ENCODE measurements at regions not wholly inside any gene's neighbourhood (a gene's known extent, or its start where the extent isn't known, plus 50 kb on each side); places are given as distances from the start of the nearest gene placed in this dataset.

GRCh38 chr10:120960725-120961124 lies 109.6 kb downstream of the WDR11 start:
- H3K4me3 ChIP-seq (ENCODE audit: low read length), result no peak overlapping the region

DNA sequence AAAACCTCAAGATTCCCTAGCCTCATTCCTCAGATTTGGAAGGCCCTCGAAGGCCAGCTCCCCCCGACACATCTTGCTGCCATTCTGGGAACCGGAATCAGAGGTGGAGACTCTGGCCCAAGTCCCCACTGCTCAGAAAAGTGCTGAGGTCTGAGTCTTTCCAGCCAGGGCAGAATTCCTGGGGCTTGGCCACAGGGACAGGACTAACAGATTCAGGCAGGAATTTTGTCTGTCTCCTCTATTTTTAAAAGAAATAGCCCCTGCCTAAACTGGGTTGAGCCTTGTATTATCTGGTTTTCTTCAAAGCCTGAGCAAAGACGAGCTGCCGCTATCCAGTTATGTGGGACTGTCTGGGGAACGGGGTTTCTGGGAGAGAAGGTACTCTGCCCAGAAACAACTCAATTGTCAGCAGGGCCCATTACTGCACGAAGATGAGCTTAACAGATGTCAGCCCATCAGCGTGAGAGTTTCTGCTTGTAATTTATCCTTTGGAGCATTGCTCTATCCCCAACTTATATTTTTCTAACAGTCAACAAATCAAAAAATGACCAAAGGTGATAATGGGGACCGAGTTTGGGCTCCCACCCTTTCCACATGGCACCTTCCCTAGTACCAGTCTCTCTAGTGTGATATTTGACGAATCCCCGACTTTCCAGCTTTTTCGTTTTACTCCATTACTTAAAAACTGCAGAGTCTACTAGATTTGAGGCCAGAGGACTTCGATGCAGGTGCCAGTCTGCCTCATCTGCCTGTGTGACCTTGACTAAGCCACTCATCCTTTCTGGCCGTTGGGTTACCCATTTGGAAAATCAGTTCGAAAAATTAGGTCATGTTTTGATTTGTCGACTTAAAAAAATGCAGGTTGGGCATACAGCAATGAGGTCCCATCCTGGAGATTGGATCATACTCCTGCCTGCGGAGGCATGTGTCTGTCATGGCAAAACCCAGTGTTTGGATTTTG lies 110.9 kb downstream of the WDR11 start:
- H3K4me3 ChIP-seq (ENCODE audit: low read length), result no peak overlapping the region

More at GRCh38 chr10:120960725-120961124, 109.6 kb downstream of the WDR11 start:
- no peak for DNase-seq (ENCODE audit: low read depth, low spot score)

GRCh38 chr10:120962756-120963593 lies 111.8 kb downstream of the WDR11 start:
- H3K4me3 ChIP-seq (ENCODE audit: low read length), result no peak overlapping the region
- DNase-seq (ENCODE audit: low read depth, low spot score), result no peak

More for the DNA sequence above, 110.9 kb downstream of the WDR11 start:
- no peak for DNase-seq (ENCODE audit: low read depth, low spot score)

DNA sequence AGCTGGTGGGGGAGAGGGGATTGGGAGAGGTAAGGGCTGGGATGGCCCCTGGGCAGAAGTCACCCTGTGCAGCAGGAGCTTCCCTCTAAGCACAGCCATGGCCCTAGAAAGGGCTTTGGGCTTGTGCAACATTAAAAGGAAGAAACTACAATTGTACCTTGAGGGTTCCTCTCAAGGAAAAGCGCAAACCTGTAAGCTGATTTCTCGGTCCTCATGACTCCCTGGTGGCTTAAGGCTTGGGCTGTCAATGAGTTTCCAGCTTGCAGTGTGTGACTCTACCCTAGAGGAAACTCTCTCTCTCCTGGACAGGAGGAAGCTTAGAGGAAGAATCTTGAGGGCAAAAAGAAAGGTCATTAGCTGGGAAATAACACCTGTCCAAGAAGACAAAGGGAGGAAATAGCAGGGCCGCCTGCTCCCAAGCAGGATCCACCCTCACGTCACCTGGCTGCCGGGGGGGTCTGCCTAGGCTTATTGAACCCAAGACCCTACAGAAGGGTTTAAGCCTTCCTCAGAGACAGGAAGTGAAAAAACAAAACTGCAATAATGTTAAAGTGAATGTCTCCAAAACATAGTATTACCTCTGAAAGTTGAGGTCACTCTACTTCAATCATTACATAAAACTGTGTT lies 112.5 kb downstream of the WDR11 start:
- no peak for DNase-seq (ENCODE audit: low read depth, low spot score)
- no peak overlapping the region for H3K4me3 ChIP-seq (ENCODE audit: low read length)

- H3K4me3 ChIP-seq (ENCODE audit: low read length), result no peak overlapping the region
Measured at GRCh38 chr10:120966657-120967045, 115.5 kb downstream of the WDR11 start.

DNA sequence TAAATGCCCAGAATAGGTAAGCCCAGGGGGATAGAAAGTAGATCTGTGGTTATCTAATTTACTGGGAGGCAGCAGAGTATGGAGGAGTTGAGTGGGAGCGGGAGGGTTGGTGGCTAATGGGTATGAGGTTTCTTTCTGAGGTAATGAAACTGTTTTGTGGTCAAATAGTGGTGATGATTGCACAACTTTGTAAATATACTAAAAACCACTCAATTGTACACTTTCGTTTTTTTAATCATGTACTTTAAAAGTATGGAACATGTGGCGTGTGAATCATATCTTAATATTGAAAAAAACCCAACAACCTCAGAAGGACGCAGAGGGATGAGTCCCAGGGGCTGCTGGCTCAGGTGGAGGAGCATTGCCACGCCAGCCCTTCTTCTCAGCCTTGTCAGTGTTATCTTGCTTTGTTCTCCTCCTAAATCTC lies 118.1 kb downstream of the WDR11 start:
- DNase-seq (ENCODE audit: low read depth, low spot score), result no peak
- H3K4me3 ChIP-seq (ENCODE audit: low read length), result no peak overlapping the region

More at GRCh38 chr10:120966657-120967045, 115.5 kb downstream of the WDR11 start:
- DNase-seq (ENCODE audit: low read depth, low spot score), result no peak

DNA sequence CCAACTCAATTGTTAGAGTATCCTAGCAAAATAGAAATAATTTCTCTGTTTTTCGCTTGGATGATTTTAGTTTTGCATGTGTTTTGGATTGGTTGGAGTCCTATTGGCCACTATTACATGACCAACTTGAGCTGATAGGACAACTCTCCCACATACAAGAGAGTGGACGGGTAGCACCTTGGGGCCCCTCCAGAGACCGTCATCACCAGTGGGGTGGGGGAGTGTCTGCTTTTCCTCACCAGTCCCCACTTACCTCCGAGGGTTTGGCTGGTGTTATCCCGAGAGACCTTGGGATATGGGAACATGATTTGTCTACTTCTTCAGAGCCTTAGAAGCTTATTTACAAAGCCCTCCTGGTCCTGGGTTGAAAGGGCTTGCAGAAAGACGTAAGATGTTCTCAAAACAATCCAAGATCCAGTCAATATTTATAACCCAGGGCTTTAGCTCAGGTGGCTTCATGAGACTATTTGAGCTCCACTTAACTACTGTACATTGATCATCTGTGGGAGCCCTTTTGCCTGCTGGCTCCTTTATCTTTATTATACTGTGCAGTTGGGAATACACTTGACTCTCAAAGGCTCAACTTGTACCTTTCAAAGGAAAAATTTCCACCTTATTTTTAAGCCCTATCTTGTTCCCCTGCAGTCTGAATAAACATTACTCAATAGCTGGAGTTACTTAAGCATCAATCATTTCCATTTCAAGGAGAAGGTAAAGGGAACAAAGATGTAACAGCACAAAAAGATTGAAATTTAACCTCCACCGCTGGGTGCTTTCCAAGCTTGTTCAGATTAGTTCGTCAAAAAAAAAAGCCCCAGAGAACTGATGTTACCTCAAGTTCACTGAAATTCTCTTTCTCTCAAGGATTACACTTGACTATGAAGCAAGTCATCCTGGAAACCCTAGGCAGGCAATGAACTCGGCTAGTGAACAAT lies 119.7 kb downstream of the WDR11 start:
- no peak overlapping the region for H3K4me3 ChIP-seq (ENCODE audit: low read length)
- no peak for DNase-seq (ENCODE audit: low read depth, low spot score)

GRCh38 chr10:120971671-120972070 lies 120.5 kb downstream of the WDR11 start:
- H3K4me3 ChIP-seq (ENCODE audit: low read length), result no peak overlapping the region
- DNase-seq (ENCODE audit: low read depth, low spot score), result no peak

- no peak for DNase-seq (ENCODE audit: low read depth, low spot score)
- H3K4me3 ChIP-seq (ENCODE audit: low read length), result no peak overlapping the region
Measured at GRCh38 chr10:120972259-120972658, 121.1 kb downstream of the WDR11 start.

- no peak for DNase-seq (ENCODE audit: low read depth, low spot score)
- H3K4me3 ChIP-seq (ENCODE audit: low read length), result no peak overlapping the region
Measured at GRCh38 chr10:120975072-120975867, 124.1 kb downstream of the WDR11 start.

- DNase-seq (ENCODE audit: low read depth, low spot score), result no peak
- H3K4me3 ChIP-seq (ENCODE audit: low read length), result no peak overlapping the region
Measured at GRCh38 chr10:120975868-120976225, 124.7 kb downstream of the WDR11 start.

DNA sequence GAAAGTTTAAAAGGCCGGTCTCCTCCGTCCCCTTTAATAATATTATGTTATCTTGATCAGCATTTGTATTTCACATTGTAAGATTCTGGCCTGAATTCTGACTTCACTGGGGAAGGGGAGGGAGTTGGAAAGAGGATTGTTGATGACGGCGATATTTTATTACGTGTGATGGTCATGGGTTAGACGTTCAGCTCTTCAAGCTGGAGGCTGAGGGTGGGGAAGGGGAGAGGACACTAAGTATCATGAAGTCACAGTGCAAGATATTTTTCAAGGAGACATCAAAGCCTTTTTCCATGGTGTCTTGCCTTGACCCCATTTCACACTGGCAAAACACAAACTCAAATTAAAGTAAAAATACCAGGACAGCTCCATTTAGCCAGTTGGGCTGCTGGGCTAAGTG lies 126.7 kb downstream of the WDR11 start:
- DNase-seq (ENCODE audit: low read depth, low spot score), result no peak

GRCh38 chr10:120978589-120979252 lies 127.6 kb downstream of the WDR11 start:
- H3K4me3 ChIP-seq (ENCODE audit: low read length), result no peak overlapping the region
- DNase-seq (ENCODE audit: low read depth, low spot score), result no peak

More for the DNA sequence above, 126.7 kb downstream of the WDR11 start:
- no peak overlapping the region for H3K4me3 ChIP-seq (ENCODE audit: low read length)

DNA sequence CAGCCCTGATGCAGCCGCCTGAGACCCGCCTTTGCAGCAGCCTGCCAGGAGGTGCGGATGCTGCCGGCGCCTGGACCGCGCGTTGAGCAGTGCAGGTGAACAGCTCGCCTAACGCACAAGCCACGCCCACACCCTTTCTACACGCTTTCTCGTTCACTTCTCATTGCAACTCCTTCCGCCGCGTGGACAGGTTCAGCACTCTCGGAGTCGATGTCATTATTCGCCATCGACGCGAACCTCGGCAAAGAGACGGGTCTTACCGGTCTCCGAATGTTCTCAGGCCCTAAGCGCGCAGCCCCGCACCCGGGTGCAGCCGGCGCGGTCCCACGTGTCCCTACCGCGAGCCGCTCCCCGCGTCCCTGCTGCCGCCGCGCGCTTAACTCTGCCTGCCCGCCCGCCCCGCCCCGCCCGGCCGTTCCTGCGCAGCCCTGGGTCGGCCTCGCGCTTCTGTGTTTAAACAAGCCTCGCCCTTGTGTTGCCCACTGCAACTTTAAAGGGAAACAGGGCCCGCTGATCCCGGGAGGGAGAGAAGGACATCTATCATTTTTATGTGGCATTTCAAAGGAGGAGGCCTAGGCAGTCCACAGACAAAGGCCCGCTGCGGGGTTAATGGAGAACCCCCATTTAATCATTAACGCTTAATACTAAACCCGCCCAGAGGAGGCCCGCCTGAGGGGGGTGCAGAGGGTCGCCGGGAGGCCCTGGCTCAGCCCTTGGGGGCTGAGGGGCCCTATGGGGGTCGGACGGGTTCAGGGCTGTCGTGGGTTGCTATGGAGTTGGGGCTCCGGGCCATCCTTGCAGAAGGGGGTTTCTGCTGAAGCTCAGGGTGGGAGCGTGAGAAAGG lies 128.5 kb downstream of the WDR11 start:
- no peak overlapping the region for H3K4me3 ChIP-seq (ENCODE audit: low read length)
- no peak for DNase-seq (ENCODE audit: low read depth, low spot score)

DNA sequence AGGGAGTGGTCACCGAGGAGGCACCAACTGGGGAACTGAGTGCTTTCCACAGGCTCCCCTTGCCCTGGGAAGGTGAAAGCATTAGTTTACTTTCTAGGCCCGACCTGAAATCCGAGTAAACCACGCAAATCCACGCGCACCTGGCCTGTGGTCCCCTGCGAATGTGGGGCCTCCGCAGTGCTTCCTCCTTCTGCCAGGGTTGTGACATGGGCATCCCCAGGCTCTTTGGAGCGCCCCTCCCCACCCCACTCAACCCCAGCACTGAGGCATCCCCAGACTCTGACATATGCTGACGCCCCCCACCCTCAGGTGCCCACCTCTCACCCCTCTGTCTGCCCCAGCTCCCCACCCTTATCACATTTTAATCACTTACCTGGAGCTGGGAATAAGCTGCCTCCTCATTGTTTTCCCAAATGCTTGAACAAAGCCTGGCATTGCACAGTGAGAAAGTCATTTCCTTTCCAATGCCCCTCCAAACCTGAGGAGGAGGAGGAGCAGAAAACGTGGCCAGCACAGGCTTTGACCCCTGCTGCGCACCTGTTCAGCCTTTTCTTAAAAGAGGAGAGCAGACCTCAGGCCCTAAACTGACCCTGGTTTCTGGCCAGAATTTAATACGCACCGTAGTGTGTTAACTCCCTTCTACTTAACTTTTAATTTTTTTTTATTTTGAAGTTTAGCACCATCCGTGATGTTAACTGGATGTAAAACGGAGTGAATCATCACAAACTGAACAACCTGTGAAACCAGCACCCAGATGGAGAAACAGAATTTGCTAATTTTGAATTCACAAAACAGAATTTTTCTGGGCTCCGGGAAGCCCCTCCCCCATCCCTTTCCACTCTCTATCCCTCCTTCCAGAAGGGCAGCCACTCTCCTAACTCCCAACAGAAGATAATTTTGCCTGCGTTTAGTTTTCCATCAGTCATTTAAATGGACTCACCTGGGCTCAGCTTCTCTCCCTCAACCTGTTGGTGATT lies 129.4 kb downstream of the WDR11 start:
- DNase-seq (ENCODE audit: low read depth, low spot score), result no peak
- H3K4me3 ChIP-seq (ENCODE audit: low read length), result no peak overlapping the region

Data from Jurkat, Clone E6-1 (cell line).